Neutrophil (primary cell): ENCODE measurements at regions not wholly inside any gene's neighbourhood (a gene's known extent, or its start where the extent isn't known, plus 50 kb on each side); places are given as distances from the start of the nearest gene placed in this dataset.

ENCODE experiments used
- H3K27ac ChIP-seq: fragments of 200-600 bp; sonication (generic); 2 replicates; pipeline ENCODE4 v1.5.1; 2016; ENCODE audit warnings: mild to moderate bottlenecking, moderate library complexity
- H3K27me3 ChIP-seq: fragments of 200-600 bp; sonication (generic); 2 replicates; pipeline ENCODE4 v1.6.0; 2016; ENCODE audit warnings: mild to moderate bottlenecking
- H3K36me3 ChIP-seq: fragments of 200-600 bp; sonication (generic); 2 replicates; pipeline ENCODE4 v1.5.1; 2017
- H3K4me1 ChIP-seq, 2 experiments: fragments of 200-600 bp in 1 of 2; sonication (generic) in 1 of 2; 1 replicate in 1 of 2; 2 replicates in 1 of 2; pipeline versions ENCODE4 v1.5.1 to v1.6.1; 2013 to 2016; ENCODE audit warnings: low read depth in 1 of 2, low read length in 1 of 2, mild to moderate bottlenecking in 1 of 2, moderate library complexity in 1 of 2; ENCODE audit not compliant: control insufficient read depth in 1 of 2, insufficient read depth in 1 of 2
- H3K4me3 ChIP-seq, 2 experiments: fragments of 200-600 bp in 1 of 2; sonication (generic) in 1 of 2; 1 replicate in 1 of 2; 2 replicates in 1 of 2; pipeline ENCODE4 v1.5.1; 2013 to 2016; ENCODE audit warnings: low read depth in 1 of 2, low read length in 1 of 2, mild to moderate bottlenecking in 1 of 2, moderate library complexity in 1 of 2
- H3K9me3 ChIP-seq: fragments of 200-600 bp; sonication (generic); 2 replicates; pipeline ENCODE4 v1.5.1; 2016
- TF ChIP-seq, protein P1 (sequence below): fragments of 200-600 bp; sonication (generic); IDR thresholded peaks from 2 replicates; pipeline ENCODE4 v1.5.1; 2016; ENCODE audit warnings: antibody characterized with exemption

DNA sequence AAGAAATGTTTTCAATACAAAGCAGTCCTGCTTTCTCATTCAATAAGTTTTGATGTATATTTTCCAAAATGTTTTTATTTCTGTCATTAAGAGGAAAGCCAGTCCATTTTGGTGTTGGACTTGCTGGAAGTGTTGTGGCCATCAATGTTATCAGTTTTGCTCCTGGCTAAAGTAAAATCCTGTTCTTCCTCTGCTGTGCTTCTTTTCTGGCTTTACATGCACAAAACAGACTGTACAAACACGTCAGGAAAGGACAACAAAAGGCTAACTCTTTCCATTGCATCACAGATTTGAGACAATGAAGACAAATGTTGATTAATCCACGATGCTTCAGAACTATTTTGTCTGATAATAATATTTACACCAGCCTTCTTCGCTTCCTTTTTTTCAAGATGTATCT lies 735.4 kb downstream of the LTN1 start:
- TF ChIP-seq, protein P1, sequence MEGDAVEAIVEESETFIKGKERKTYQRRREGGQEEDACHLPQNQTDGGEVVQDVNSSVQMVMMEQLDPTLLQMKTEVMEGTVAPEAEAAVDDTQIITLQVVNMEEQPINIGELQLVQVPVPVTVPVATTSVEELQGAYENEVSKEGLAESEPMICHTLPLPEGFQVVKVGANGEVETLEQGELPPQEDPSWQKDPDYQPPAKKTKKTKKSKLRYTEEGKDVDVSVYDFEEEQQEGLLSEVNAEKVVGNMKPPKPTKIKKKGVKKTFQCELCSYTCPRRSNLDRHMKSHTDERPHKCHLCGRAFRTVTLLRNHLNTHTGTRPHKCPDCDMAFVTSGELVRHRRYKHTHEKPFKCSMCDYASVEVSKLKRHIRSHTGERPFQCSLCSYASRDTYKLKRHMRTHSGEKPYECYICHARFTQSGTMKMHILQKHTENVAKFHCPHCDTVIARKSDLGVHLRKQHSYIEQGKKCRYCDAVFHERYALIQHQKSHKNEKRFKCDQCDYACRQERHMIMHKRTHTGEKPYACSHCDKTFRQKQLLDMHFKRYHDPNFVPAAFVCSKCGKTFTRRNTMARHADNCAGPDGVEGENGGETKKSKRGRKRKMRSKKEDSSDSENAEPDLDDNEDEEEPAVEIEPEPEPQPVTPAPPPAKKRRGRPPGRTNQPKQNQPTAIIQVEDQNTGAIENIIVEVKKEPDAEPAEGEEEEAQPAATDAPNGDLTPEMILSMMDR: no peak
- Histone ChIP-seq H3K27me3 (no peaks in the 10 kb centered on the region), H3K27ac (no peak overlapping the region)

DNA sequence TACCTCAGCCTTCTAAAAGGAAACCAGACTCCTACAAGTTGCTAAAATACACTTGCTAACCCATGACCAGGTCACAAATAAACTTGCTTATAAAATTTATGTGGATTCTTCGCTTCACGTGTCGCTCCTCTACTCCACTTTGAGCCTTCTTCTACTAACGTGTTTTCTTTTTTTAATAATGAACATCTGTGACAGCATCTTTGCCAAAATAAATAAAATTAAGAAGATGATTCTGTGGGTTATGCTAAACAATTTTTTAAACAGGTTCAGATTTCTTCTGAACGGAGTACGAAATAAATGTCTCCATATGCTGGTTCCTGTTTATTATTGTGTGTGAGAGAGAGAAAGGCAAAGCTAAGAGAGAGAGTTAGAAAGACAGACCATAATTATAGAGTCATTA lies 735.8 kb downstream of the LTN1 start:
- Histone ChIP-seq H3K9me3 (no peaks in the 10 kb centered on the region), H3K4me1 (no peaks in the 10 kb centered on the region), H3K36me3 (no peaks in the 10 kb centered on the region), H3K4me3 (no peak overlapping the region), H3K27me3 (no peaks in the 10 kb centered on the region), H3K27ac (no peak overlapping the region)
- TF ChIP-seq, protein P1: no peak

More for the DNA sequence above, 735.4 kb downstream of the LTN1 start:
- H3K36me3 ChIP-seq: no peaks in the 10 kb centered on the region
- H3K9me3 ChIP-seq: no peaks in the 10 kb centered on the region
- no peaks in the 10 kb centered on the region for H3K4me1 ChIP-seq
- no peak overlapping the region for H3K4me3 ChIP-seq

- no peaks in the 10 kb centered on the region for H3K4me1 ChIP-seq
- no peak overlapping the region for H3K27ac ChIP-seq
- H3K27me3 ChIP-seq: no peaks in the 10 kb centered on the region
- TF ChIP-seq, protein P1: no peak
- H3K36me3 ChIP-seq: no peaks in the 10 kb centered on the region
- H3K9me3 ChIP-seq: no peaks in the 10 kb centered on the region
- no peak overlapping the region for H3K4me3 ChIP-seq
Measured at GRCh38 chr21:28256420-28256831, 736.3 kb downstream of the LTN1 start.

DNA sequence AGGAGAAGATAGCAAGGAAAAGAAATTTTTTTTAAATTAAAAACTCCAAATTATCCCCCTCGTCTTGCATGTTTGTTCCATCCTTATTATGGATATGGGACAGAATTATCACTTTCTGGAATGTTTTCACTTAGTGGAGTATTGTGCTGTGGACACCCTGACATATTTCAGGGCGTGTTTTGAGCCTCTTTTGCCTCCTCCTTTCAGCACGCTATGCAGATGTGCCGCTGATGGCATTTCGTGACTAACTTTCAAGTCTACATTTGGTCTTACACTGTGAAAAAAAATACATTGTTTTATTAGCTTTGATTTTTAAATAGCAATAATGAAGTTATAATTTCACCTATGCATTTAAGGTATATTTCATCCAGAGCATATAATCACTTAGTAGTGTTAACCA lies 738.7 kb downstream of the LTN1 start:
- no peaks in the 10 kb centered on the region for H3K27me3 ChIP-seq
- H3K4me3 ChIP-seq: no peak overlapping the region
- H3K4me1 ChIP-seq: no peaks in the 10 kb centered on the region
- H3K36me3 ChIP-seq: no peaks in the 10 kb centered on the region
- no peaks in the 10 kb centered on the region for H3K9me3 ChIP-seq
- TF ChIP-seq, protein P1: no peak
- no peak overlapping the region for H3K27ac ChIP-seq

- TF ChIP-seq, protein P1: no peak
- H3K27me3 ChIP-seq: no peaks in the 10 kb centered on the region
- H3K36me3 ChIP-seq: no peaks in the 10 kb centered on the region
- H3K27ac ChIP-seq: no peak overlapping the region
- no peaks in the 10 kb centered on the region for H3K9me3 ChIP-seq
- H3K4me3 ChIP-seq: no peak overlapping the region
- H3K4me1 ChIP-seq: no peaks in the 10 kb centered on the region
Measured at GRCh38 chr21:28253338-28253737, 739.3 kb downstream of the LTN1 start.

GRCh38 chr21:28252928-28253327 lies 739.7 kb downstream of the LTN1 start:
- no peaks in the 10 kb centered on the region for H3K4me1 ChIP-seq
- TF ChIP-seq, protein P1: no peak
- H3K9me3 ChIP-seq: no peaks in the 10 kb centered on the region
- H3K27me3 ChIP-seq: no peaks in the 10 kb centered on the region
- no peak overlapping the region for H3K27ac ChIP-seq
- no peak overlapping the region for H3K4me3 ChIP-seq
- H3K36me3 ChIP-seq: no peaks in the 10 kb centered on the region
